WTC11 (cell line): ENCODE measurements at regions not wholly inside any gene's neighbourhood (a gene's known extent, or its start where the extent isn't known, plus 50 kb on each side); places are given as distances from the start of the nearest gene placed in this dataset.

Source experiments
- CTCF ChIP-seq: fragments of 200-600 bp; IDR thresholded peaks from 2 replicates; pipeline ENCODE4 v1.8.0; 2022; ENCODE audit warnings: antibody characterized with exemption
- ETV6 ChIP-seq: sonication (generic); formaldehyde crosslinking; IDR thresholded peaks from 2 replicates; pipeline ENCODE4 v1.8.1; 2022; ENCODE audit warnings: mild to moderate bottlenecking, missing genetic modification reagents
- JAZF1 ChIP-seq: fragments of 250-450 bp; sonication (Bioruptor Pico); IDR thresholded peaks from 2 replicates; pipeline ENCODE4 v1.9.0; 2021; ENCODE audit warnings: moderate library complexity, mild to moderate bottlenecking, inconsistent platforms
- JUN ChIP-seq: sonication (generic); formaldehyde crosslinking; IDR thresholded peaks from 2 replicates; pipeline ENCODE4 v1.8.0; 2023; ENCODE audit warnings: mild to moderate bottlenecking, missing genetic modification reagents
- MLX ChIP-seq: sonication (generic); formaldehyde crosslinking; IDR thresholded peaks from 2 replicates; pipeline ENCODE4 v1.8.1; 2023; ENCODE audit warnings: mild to moderate bottlenecking, missing genetic modification reagents, moderate library complexity
- PREB ChIP-seq: sonication (generic); formaldehyde crosslinking; IDR thresholded peaks from 2 replicates; pipeline ENCODE4 v1.8.1; 2022; ENCODE audit warnings: mild to moderate bottlenecking, missing genetic modification reagents, moderate library complexity, borderline replicate concordance
- RELA ChIP-seq: sonication (generic); formaldehyde crosslinking; IDR thresholded peaks from 2 replicates; pipeline ENCODE4 v1.8.1; 2022; ENCODE audit warnings: missing genetic modification reagents, mild to moderate bottlenecking, borderline replicate concordance
- SP1 ChIP-seq: sonication (generic); formaldehyde crosslinking; conservative IDR thresholded peaks from 2 replicates; pipeline ENCODE4 v1.8.1; 2022; ENCODE audit warnings: missing genetic modification reagents
- ZNF423 ChIP-seq: fragments of 250-450 bp; sonication (Bioruptor Pico); IDR thresholded peaks from 2 replicates; pipeline ENCODE4 v2.1.2; 2022; ENCODE audit warnings: mild to moderate bottlenecking, moderate library complexity
- TF ChIP-seq, protein P1 (sequence below): sonication (generic); formaldehyde crosslinking; IDR thresholded peaks from 2 replicates; pipeline ENCODE4 v1.8.0; 2022; ENCODE audit warnings: mild to moderate bottlenecking, missing genetic modification reagents

GRCh38 chr1:95396557-95396956 is 162.5 kb downstream of the RWDD3 start:
- TF ChIP-seq JUN (CRISPR knock-in tag) (no peak), ZNF423 (CRISPR knock-in tag) (no peak), CTCF (no peak), PREB (CRISPR knock-in tag) (no peak), RELA (no peak), SP1 (no peak), JAZF1 (CRISPR knock-in tag) (no peak), MLX (CRISPR knock-in tag) (no peak), ETV6 (CRISPR knock-in tag) (no peak)
- TF ChIP-seq, protein P1, sequence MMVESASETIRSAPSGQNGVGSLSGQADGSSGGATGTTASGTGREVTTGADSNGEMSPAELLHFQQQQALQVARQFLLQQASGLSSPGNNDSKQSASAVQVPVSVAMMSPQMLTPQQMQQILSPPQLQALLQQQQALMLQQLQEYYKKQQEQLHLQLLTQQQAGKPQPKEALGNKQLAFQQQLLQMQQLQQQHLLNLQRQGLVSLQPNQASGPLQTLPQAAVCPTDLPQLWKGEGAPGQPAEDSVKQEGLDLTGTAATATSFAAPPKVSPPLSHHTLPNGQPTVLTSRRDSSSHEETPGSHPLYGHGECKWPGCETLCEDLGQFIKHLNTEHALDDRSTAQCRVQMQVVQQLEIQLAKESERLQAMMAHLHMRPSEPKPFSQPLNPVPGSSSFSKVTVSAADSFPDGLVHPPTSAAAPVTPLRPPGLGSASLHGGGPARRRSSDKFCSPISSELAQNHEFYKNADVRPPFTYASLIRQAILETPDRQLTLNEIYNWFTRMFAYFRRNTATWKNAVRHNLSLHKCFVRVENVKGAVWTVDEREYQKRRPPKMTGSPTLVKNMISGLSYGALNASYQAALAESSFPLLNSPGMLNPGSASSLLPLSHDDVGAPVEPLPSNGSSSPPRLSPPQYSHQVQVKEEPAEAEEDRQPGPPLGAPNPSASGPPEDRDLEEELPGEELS: no peak
